DOHH2 (cell line): ENCODE measurements at regions not wholly inside any gene's neighbourhood (a gene's known extent, or its start where the extent isn't known, plus 50 kb on each side); places are given as distances from the start of the nearest gene placed in this dataset.

Experiments
- CTCF ChIP-seq: fragments of 200-600 bp; sonication (generic); IDR thresholded peaks from one replicate; pipeline ENCODE4 v1.5.1; 2014; ENCODE audit warnings: antibody characterized with exemption, mild to moderate bottlenecking, low read depth, low read length; ENCODE audit not compliant: poor library complexity, severe bottlenecking
- EZH2phosphoT487 ChIP-seq: fragments of 200-600 bp; sonication (generic); IDR thresholded peaks from 2 replicates; pipeline ENCODE4 v1.6.1; 2017; ENCODE audit warnings: borderline replicate concordance, mild to moderate bottlenecking, antibody characterized with exemption, low read length, moderate library complexity, mixed read lengths

- no peak for TF ChIP-seq CTCF
- TF ChIP-seq EZH2phosphoT487 = no peak
These were observed 141.2 kb upstream of the KLHL1 start for GRCh38 chr13:70249332-70250064.
